ENCODE measurements at regions not wholly inside any gene's neighbourhood (a gene's known extent, or its start where the extent isn't known, plus 50 kb on each side); places are given as distances from the start of the nearest gene placed in this dataset.

DNA sequence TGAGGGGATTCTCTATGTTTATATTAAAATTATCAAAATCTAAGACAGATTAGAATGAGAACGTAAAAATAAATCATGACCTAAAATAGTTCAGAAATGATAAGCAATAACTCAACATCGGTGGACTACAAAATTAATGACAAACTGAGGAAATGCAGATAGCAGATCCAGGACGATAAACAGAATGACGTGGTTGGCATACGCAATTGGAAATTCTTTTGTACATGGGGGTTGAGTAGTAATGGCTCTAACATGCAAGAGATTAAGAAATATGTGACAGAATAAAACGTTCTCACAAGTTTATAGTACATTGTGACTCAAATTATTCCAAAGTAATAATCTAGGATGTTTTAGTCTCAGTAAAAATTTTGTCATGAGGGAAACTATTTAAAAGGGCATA is 575.2 kb upstream of the BRINP3 start:
- no peak overlapping the region for H3K4me3 ChIP-seq
- H3K4me1 ChIP-seq (ENCODE audit: control insufficient read depth, insufficient read depth, low read length) = no peaks in the 10 kb centered on the region
- no peaks in the 10 kb centered on the region for H3K9me3 ChIP-seq (replicated peaks; ENCODE audit: control insufficient read depth, insufficient read depth, low read length)
- no peak overlapping the region for H3K4me2 ChIP-seq (ENCODE audit: control insufficient read depth, insufficient read depth)
- TF ChIP-seq SMAD1 (IDR thresholded peaks at IDR 0.05; ENCODE audit: low read depth, partially characterized antibody) (no peak), YBX1 (IDR thresholded peaks at IDR 0.05) (no peak), CBFB (IDR thresholded peaks at IDR 0.05; ENCODE audit: low read depth) (no peak), STAT3 (IDR thresholded peaks at IDR 0.05; ENCODE audit: low read depth, low read length) (no peak)
- TF ChIP-seq, protein P1, sequence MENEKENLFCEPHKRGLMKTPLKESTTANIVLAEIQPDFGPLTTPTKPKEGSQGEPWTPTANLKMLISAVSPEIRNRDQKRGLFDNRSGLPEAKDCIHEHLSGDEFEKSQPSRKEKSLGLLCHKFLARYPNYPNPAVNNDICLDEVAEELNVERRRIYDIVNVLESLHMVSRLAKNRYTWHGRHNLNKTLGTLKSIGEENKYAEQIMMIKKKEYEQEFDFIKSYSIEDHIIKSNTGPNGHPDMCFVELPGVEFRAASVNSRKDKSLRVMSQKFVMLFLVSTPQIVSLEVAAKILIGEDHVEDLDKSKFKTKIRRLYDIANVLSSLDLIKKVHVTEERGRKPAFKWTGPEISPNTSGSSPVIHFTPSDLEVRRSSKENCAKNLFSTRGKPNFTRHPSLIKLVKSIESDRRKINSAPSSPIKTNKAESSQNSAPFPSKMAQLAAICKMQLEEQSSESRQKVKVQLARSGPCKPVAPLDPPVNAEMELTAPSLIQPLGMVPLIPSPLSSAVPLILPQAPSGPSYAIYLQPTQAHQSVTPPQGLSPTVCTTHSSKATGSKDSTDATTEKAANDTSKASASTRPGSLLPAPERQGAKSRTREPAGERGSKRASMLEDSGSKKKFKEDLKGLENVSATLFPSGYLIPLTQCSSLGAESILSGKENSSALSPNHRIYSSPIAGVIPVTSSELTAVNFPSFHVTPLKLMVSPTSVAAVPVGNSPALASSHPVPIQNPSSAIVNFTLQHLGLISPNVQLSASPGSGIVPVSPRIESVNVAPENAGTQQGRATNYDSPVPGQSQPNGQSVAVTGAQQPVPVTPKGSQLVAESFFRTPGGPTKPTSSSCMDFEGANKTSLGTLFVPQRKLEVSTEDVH (IDR thresholded peaks at IDR 0.05; ENCODE audit: low read depth, partially characterized antibody) = no peak
- in situ Hi-C loops (cut with MboI) (no loop called here), intact Hi-C loops (cut with micrococcal nuclease; ENCODE audit: unreplicated experiment) (no loop called here)
- no peaks in the 10 kb centered on the region for H3K36me3 ChIP-seq (ENCODE audit: control insufficient read depth in 2 of 2, insufficient read depth in 2 of 2, low read length in 1 of 2)
- ChIA-PET SMC1A (ENCODE audit: uncharacterized antibody, unreplicated experiment) (no interaction called here), CTCF (no interaction called here), RAD21 (ENCODE audit: unreplicated experiment) (no interaction called here), POLR2A (no interaction called here)
- ATAC-seq (no peak), FAIRE-seq (no peak), DNase-seq (ENCODE audit: low read depth, low spot score) (no peak)
- no peak overlapping the region for H3K27ac ChIP-seq (ENCODE audit: control insufficient read depth, insufficient read depth)
- no peak overlapping the region for H3K9ac ChIP-seq (ENCODE audit: control insufficient read depth, insufficient read depth, low read length)
- no peak overlapping the region for H2AFZ ChIP-seq (ENCODE audit: control insufficient read depth, low read depth, low read length)
- H3K27me3 ChIP-seq (replicated peaks in 1 of 2; ENCODE audit: control insufficient read depth in 2 of 2, insufficient read depth in 2 of 2, low read length in 1 of 2) = no peaks in the 10 kb centered on the region
- 3% methylated on average over 6 of the region's 6 CpGs for WGBS (ENCODE audit: insufficient coverage, insufficient replicate concordance, low lambda C conversion rate, missing lambda C conversion rate)
- BruUV-seq (replicated peaks) = no TSS peak
- H4K20me1 ChIP-seq (ENCODE audit: control insufficient read depth, insufficient read depth) = no peaks in the 10 kb centered on the region
- no peaks in the 10 kb centered on the region for H3K79me2 ChIP-seq (ENCODE audit: control insufficient read depth, insufficient read depth, low read length)

DNA sequence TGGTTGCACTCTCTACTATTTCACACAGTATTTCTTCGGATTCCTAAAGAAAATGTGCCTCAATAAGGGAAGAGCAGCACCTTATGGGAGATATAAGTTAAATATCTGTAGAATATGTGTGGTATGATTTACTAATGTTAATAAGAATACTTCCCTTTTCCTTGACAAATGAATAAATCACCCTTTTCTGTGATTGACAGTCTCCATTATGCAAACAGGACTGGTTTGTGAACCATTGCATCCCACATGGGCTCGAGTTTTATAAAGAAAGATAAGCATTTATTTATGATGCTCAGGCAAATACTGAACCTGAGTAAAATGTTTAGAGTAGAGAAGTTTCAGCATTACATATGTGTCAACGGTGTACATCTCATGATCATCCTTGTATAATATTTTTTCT is 587.7 kb upstream of the BRINP3 start:
- H3K27ac ChIP-seq (ENCODE audit: control insufficient read depth, insufficient read depth) = no peak overlapping the region
- H3K9me3 ChIP-seq (replicated peaks; ENCODE audit: control insufficient read depth, insufficient read depth, low read length) = no peaks in the 10 kb centered on the region
- H3K4me3 ChIP-seq = no peak overlapping the region
- ATAC-seq = no peak
- no peak overlapping the region for H2AFZ ChIP-seq (ENCODE audit: control insufficient read depth, low read depth, low read length)
- POLR2A ChIA-PET = no interaction called here
- intact Hi-C loops (cut with micrococcal nuclease; ENCODE audit: unreplicated experiment) = no loop called here
- H4K20me1 ChIP-seq (ENCODE audit: control insufficient read depth, insufficient read depth) = no peaks in the 10 kb centered on the region
- no peaks in the 10 kb centered on the region for H3K4me1 ChIP-seq (ENCODE audit: control insufficient read depth, insufficient read depth, low read length)
- no peaks in the 10 kb centered on the region for H3K79me2 ChIP-seq (ENCODE audit: control insufficient read depth, insufficient read depth, low read length)
- no peak overlapping the region for H3K4me2 ChIP-seq (ENCODE audit: control insufficient read depth, insufficient read depth)
- FAIRE-seq = no peak
- TF ChIP-seq, protein P2, sequence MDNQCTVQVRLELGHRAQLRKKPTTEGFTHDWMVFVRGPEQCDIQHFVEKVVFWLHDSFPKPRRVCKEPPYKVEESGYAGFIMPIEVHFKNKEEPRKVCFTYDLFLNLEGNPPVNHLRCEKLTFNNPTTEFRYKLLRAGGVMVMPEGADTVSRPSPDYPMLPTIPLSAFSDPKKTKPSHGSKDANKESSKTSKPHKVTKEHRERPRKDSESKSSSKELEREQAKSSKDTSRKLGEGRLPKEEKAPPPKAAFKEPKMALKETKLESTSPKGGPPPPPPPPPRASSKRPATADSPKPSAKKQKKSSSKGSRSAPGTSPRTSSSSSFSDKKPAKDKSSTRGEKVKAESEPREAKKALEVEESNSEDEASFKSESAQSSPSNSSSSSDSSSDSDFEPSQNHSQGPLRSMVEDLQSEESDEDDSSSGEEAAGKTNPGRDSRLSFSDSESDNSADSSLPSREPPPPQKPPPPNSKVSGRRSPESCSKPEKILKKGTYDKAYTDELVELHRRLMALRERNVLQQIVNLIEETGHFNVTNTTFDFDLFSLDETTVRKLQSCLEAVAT (IDR thresholded peaks at IDR 0.05) = no peak
- TF ChIP-seq SIN3A (IDR thresholded peaks at IDR 0.05; ENCODE audit: low read depth, low read length) (no peak), IKZF1 (conservative IDR thresholded peaks at IDR 0.05) (no peak), SPI1 (IDR thresholded peaks at IDR 0.05; ENCODE audit: borderline replicate concordance, insufficient read depth, low read depth, low read length) (no peak), EGR1 (IDR thresholded peaks at IDR 0.05; ENCODE audit: borderline replicate concordance in 1 of 2, low read depth in 2 of 2, low read length in 2 of 2) (no peak), CREM (IDR thresholded peaks at IDR 0.05; ENCODE audit: low read depth) (no peak), KLF5 (IDR thresholded peaks at IDR 0.05; ENCODE audit: partially characterized antibody) (no peak)
- TF ChIP-seq, protein P3, sequence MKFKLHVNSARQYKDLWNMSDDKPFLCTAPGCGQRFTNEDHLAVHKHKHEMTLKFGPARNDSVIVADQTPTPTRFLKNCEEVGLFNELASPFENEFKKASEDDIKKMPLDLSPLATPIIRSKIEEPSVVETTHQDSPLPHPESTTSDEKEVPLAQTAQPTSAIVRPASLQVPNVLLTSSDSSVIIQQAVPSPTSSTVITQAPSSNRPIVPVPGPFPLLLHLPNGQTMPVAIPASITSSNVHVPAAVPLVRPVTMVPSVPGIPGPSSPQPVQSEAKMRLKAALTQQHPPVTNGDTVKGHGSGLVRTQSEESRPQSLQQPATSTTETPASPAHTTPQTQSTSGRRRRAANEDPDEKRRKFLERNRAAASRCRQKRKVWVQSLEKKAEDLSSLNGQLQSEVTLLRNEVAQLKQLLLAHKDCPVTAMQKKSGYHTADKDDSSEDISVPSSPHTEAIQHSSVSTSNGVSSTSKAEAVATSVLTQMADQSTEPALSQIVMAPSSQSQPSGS (IDR thresholded peaks at IDR 0.05; ENCODE audit: low read length) = no peak
- CTCF ChIA-PET = no interaction called here
- no peaks in the 10 kb centered on the region for H3K36me3 ChIP-seq (ENCODE audit: control insufficient read depth in 2 of 2, insufficient read depth in 2 of 2, low read length in 1 of 2)
- no peak overlapping the region for H3K9ac ChIP-seq (ENCODE audit: control insufficient read depth, insufficient read depth, low read length)
- no peak for DNase-seq (ENCODE audit: low read depth, low spot score)
- RAD21 ChIA-PET (ENCODE audit: unreplicated experiment) = no interaction called here
- SMC1A ChIA-PET (ENCODE audit: uncharacterized antibody, unreplicated experiment) = no interaction called here
- no peaks in the 10 kb centered on the region for H3K27me3 ChIP-seq (replicated peaks in 1 of 2; ENCODE audit: control insufficient read depth in 2 of 2, insufficient read depth in 2 of 2, low read length in 1 of 2)
- WGBS (ENCODE audit: insufficient coverage, insufficient replicate concordance, low lambda C conversion rate, missing lambda C conversion rate) = 3% methylated on average over 3 of the region's 3 CpGs
- no TSS peak for BruUV-seq (replicated peaks)
- in situ Hi-C loops (cut with MboI) = no loop called here

All from GM12878 (cell line).